GM21515 (cell line): ENCODE measurements at regions not wholly inside any gene's neighbourhood (a gene's known extent, or its start where the extent isn't known, plus 50 kb on each side); places are given as distances from the start of the nearest gene placed in this dataset.
"Not testable (repeated sequence)": the region's sequence is repeated elsewhere in the genome, so short reads cannot be mapped to it uniquely, and the experiment has no call there.

Experiments
- ATAC-seq: cut with Tn5 transposase; IDR thresholded peaks from one replicate; pipeline ENCODE4 v1.9.1; 2021; ENCODE audit not compliant: unreplicated experiment

- ATAC-seq = peak; percentile 97
Measured at GRCh38 chr4:108466936-108467902, 153.2 kb upstream of the RPL34 start.

- no peak for ATAC-seq
Measured at GRCh38 chr4:108465886-108466500, 154.4 kb upstream of the RPL34 start.

GRCh38 chr4:108458681-108459080, 161.7 kb upstream of the RPL34 start:
- no peak for ATAC-seq

GRCh38 chr4:108454227-108454626, 166.1 kb upstream of the RPL34 start:
- no peak for ATAC-seq

GRCh38 chr4:108453366-108453765, 167.0 kb upstream of the RPL34 start:
- no peak for ATAC-seq

- ATAC-seq = no peak
Measured at GRCh38 chr4:108450236-108450898, 170.0 kb upstream of the RPL34 start.

- no peak for ATAC-seq
Measured at GRCh38 chr4:108449129-108449528, 171.2 kb upstream of the RPL34 start.

GRCh38 chr4:108446556-108446955, 173.8 kb upstream of the RPL34 start:
- no peak for ATAC-seq

- ATAC-seq = no peak
Measured at GRCh38 chr4:108445716-108446115, 174.7 kb upstream of the RPL34 start.

GRCh38 chr4:108443585-108443984, 176.8 kb upstream of the RPL34 start:
- no peak for ATAC-seq

GRCh38 chr4:108433832-108434231, 186.5 kb upstream of the RPL34 start:
- ATAC-seq = no peak

GRCh38 chr4:108433394-108433793, 187.0 kb upstream of the RPL34 start:
- ATAC-seq = not testable (repeated sequence)

GRCh38 chr4:108432418-108432817, 188.0 kb upstream of the RPL34 start:
- ATAC-seq = no peak

GRCh38 chr4:108431986-108432385, 188.4 kb upstream of the RPL34 start:
- ATAC-seq = no peak

GRCh38 chr4:108430921-108431320, 189.5 kb upstream of the RPL34 start:
- no peak for ATAC-seq

- ATAC-seq = no peak
Measured at GRCh38 chr4:108429662-108430061, 190.7 kb upstream of the RPL34 start.

GRCh38 chr4:108428923-108429322, 191.5 kb upstream of the RPL34 start:
- no peak for ATAC-seq

- ATAC-seq = no peak
Measured at GRCh38 chr4:108427946-108428485, 192.4 kb upstream of the RPL34 start.

- ATAC-seq = no peak
Measured at GRCh38 chr4:108426493-108426892, 193.9 kb upstream of the RPL34 start.

GRCh38 chr4:108425988-108426387, 194.4 kb upstream of the RPL34 start:
- ATAC-seq = no peak

GRCh38 chr4:108417923-108418322, 202.5 kb upstream of the RPL34 start:
- ATAC-seq = no peak
